GM18907 (cell line): ENCODE measurements at regions not wholly inside any gene's neighbourhood (a gene's known extent, or its start where the extent isn't known, plus 50 kb on each side); places are given as distances from the start of the nearest gene placed in this dataset.

Experiments used
- ATAC-seq: cut with Tn5 transposase; IDR thresholded peaks from one replicate; pipeline ENCODE4 v1.9.1; 2021; ENCODE audit warnings: mild to moderate bottlenecking, moderate library complexity; ENCODE audit not compliant: unreplicated experiment

GRCh38 chr4:20625426-20625825 is 74.8 kb upstream of the PACRGL start:
- no peak for ATAC-seq

- no peak for ATAC-seq
These were observed 73.8 kb upstream of the PACRGL start for GRCh38 chr4:20626326-20627005.

DNA sequence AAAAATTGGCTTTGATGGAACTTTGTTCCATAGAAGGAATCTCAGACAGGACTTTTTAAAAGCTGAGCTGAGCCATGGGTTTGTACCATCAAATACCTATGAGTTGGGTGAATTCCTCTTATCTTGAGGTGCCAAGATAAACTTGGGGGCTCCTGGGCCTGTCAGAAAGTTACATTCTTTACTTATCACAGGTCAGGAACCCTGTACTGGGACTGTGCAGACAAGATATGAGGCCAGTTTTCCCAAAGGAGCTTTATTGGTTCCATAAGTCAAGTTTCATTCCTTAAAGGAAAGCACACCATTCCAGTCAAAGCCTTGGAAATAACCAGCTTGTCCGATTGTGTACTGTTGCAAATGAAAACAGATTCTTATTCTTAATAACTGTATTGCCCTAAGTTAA is 72.4 kb upstream of the PACRGL start:
- no peak for ATAC-seq

DNA sequence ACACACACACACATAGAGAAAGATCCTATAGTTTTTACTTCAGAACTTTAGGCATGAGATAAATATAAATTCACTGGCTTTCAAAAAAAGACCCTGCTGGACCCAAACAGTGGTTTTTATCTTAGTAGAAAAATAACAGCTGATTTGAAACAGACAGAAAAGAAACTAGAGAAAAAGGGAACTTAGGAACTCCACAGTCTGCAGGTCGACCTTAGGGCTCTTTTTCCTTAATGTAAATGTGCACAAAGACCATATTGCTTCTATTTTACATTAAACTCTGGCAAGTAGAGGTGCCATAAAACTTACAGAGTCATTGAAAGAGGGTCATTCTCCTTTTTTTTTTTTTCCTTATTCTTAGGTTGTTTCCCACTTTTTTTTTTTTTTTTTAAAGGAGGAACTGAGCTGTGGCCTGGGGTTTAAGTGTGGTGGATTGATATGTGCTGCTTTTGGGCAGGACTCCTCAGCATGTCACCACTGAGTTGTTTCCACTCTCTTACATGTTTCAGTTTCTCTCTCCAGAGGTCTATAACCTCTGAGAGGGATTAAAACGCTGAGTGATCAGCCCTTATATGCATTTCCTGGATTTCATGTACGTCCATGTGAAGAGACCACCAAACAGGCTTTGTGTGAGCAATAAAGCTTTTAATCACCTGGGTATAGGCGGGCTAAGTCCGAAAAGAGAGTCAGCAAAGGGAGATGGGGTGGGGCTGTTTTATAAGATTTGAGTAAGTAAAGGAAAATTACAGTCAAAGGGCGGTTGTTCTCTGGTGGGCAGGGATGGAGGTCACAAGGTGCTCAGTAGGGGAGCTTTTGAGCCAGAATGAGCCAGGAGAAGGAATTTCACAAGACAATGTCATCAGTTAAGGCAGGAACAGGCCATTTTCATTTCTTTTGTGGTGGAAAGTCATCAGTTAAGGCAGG is 70.8 kb upstream of the PACRGL start:
- ATAC-seq = no peak

GRCh38 chr4:20638825-20639224 is 61.4 kb upstream of the PACRGL start:
- ATAC-seq = no peak

GRCh38 chr4:20639346-20639745 is 60.9 kb upstream of the PACRGL start:
- no peak for ATAC-seq

- ATAC-seq = no peak
These were observed 59.3 kb upstream of the PACRGL start for GRCh38 chr4:20640989-20641388.

DNA sequence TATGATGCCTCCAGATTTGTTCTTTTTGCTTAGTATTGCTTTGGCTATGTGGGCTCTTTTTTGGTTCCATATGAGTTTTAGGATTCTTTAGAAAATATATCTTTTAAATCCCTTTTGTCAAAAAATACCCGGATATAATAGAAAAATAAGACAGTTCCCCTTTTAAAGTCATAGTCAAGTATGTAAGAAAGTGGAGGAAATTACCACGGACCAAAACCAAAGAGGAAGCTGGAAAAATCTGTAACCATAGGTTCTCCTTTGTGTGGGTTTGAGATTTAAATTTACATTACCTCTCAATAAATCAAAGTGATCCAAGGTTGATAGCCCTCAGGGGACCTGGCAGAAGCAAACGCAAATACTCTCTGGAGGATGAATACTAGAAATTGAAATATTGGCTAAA is 58.3 kb upstream of the PACRGL start:
- ATAC-seq = no peak

GRCh38 chr4:20643631-20644030 is 56.6 kb upstream of the PACRGL start:
- ATAC-seq = no peak

- no peak for ATAC-seq
These were observed 55.0 kb upstream of the PACRGL start for GRCh38 chr4:20645236-20645635.

- no peak for ATAC-seq
These were observed 54.0 kb upstream of the PACRGL start for GRCh38 chr4:20646287-20646686.
